MCF 10A (cell line): ENCODE measurements at regions not wholly inside any gene's neighbourhood (a gene's known extent, or its start where the extent isn't known, plus 50 kb on each side); places are given as distances from the start of the nearest gene placed in this dataset.

Experiments used
- BruUV-seq: library from RNA; stranded (reverse); fragments of 400-500 nt; replicated peaks from 2 replicates; lab custom pipeline; 2021; lab: Mats Ljungman, UMichigan
- CTCF ChIA-PET: fragments of 300-600 bp; sonication (Branson Sonifier 250); formaldehyde crosslinking; extraction: SDS; loops from one replicate; lab custom pipeline; 2021; ENCODE audit warnings: antibody characterized with exemption, inconsistent platforms; lab: Yijun Ruan, JAX
- POLR2A ChIA-PET: fragments of 300-600, 350-650 bp; sonication (Branson Sonifier 250); formaldehyde crosslinking; extraction: SDS; loops from one replicate; lab custom pipeline; 2020; ENCODE audit warnings: antibody characterized with exemption, inconsistent platforms; lab: Yijun Ruan, JAX
- DNase-seq: peaks from one replicate; pipeline ENCODE4 v3.0.0-alpha.2; 2018; ENCODE audit not compliant: unreplicated experiment
- H3K27ac Mint-ChIP-seq: one replicate; pipeline ENCODE4 v1.8.0; 2022; ENCODE audit warnings: mild to moderate bottlenecking, low read depth, mixed read lengths; ENCODE audit not compliant: unreplicated experiment
- H3K27me3 Mint-ChIP-seq: one replicate; pipeline ENCODE4 v1.8.0; 2022; ENCODE audit warnings: mixed read lengths; ENCODE audit not compliant: insufficient read depth, unreplicated experiment
- H3K36me3 Mint-ChIP-seq: one replicate; pipeline ENCODE4 v1.8.0; 2022; ENCODE audit warnings: mild to moderate bottlenecking, moderate library complexity, mixed read lengths; ENCODE audit not compliant: insufficient read depth, unreplicated experiment
- H3K4me1 Mint-ChIP-seq: one replicate; pipeline ENCODE4 v1.8.0; 2022; ENCODE audit warnings: mixed read lengths; ENCODE audit not compliant: insufficient read depth, unreplicated experiment
- H3K4me3 Mint-ChIP-seq: one replicate; pipeline ENCODE4 v1.8.0; 2022; ENCODE audit warnings: mild to moderate bottlenecking, moderate library complexity, mixed read lengths; ENCODE audit not compliant: unreplicated experiment
- H3K9me3 Mint-ChIP-seq: one replicate; pipeline ENCODE4 v1.8.0; 2022; ENCODE audit warnings: mixed read lengths; ENCODE audit not compliant: unreplicated experiment
- intact Hi-C: fragments of 100-400 bp; cut with micrococcal nuclease; formaldehyde crosslinking; loops from 2 replicates; pipeline ENCODE4 v1.14.1; 2022
- TF ChIP-seq, protein P1 (sequence below): fragments of 200-600 bp; IDR thresholded peaks from one replicate; pipeline ENCODE4 v1.8.0; 2022; ENCODE audit warnings: antibody characterized with exemption, mild to moderate bottlenecking; ENCODE audit not compliant: unreplicated experiment

DNA sequence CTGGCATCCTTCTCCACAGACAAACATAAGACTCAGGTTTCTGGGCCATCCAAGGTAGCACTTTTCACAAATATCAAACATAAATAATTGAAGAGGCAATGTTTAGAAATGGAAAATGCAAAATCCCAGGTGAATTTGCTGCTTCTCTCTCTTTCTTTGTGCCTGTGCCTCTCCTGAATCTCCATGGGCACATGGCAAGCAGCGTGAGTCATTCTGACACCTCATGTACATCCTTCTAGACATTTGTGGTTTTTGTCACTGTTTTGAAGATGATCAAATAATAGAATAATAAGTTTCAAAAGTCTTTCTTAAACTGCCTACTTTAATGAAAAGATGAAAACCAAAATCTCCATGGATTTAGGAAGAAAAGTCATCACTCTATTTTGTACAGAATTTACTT, 60.3 kb upstream of the RAB11FIP2 start:
- Mint-ChIP-seq H3K9me3 (no peaks in the 10 kb centered on the region), H3K4me3 (no peak overlapping the region), H3K27me3 (no peaks in the 10 kb centered on the region), H3K4me1 (no peaks in the 10 kb centered on the region), H3K27ac (no peak overlapping the region), H3K36me3 (no peaks in the 10 kb centered on the region)
- ChIA-PET CTCF (interaction anchor here (0.6 to 3.0 kb wide), 6 partner anchors 13 to 1280 kb away, joined by 3 to 12 read pairs (median 4); no protein-coding TSS in a partner anchor), POLR2A (no interaction called here)
- BruUV-seq = no TSS peak
- TF ChIP-seq, protein P1, sequence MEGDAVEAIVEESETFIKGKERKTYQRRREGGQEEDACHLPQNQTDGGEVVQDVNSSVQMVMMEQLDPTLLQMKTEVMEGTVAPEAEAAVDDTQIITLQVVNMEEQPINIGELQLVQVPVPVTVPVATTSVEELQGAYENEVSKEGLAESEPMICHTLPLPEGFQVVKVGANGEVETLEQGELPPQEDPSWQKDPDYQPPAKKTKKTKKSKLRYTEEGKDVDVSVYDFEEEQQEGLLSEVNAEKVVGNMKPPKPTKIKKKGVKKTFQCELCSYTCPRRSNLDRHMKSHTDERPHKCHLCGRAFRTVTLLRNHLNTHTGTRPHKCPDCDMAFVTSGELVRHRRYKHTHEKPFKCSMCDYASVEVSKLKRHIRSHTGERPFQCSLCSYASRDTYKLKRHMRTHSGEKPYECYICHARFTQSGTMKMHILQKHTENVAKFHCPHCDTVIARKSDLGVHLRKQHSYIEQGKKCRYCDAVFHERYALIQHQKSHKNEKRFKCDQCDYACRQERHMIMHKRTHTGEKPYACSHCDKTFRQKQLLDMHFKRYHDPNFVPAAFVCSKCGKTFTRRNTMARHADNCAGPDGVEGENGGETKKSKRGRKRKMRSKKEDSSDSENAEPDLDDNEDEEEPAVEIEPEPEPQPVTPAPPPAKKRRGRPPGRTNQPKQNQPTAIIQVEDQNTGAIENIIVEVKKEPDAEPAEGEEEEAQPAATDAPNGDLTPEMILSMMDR = no peak
- intact Hi-C loops = loop anchor here (5.0 kb wide), 1 partner anchor 570 kb away; no protein-coding TSS in a partner anchor
- DNase-seq = peak; percentile 20

DNA sequence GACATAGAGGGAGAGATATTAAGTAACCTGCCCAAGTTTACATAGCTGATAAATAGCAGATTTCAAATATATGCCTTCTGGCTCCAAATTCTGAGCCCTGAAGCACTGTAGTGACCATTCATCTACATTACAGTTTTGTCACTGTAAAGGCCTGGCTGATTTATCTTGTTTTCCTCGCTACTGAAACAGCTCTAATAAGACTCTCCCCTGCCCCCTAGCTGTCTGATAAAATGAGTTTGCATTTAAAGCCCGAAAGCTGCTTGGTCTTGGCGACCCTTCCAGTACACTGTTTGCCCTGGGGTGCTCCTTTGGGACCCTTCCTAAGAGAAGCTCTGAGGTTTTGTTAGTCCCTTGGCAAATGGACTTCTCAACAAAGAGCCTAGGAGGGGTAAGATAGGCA, 59.7 kb upstream of the RAB11FIP2 start:
- Mint-ChIP-seq H3K9me3 (no peaks in the 10 kb centered on the region), H3K36me3 (no peaks in the 10 kb centered on the region)
- no TSS peak for BruUV-seq

DNA sequence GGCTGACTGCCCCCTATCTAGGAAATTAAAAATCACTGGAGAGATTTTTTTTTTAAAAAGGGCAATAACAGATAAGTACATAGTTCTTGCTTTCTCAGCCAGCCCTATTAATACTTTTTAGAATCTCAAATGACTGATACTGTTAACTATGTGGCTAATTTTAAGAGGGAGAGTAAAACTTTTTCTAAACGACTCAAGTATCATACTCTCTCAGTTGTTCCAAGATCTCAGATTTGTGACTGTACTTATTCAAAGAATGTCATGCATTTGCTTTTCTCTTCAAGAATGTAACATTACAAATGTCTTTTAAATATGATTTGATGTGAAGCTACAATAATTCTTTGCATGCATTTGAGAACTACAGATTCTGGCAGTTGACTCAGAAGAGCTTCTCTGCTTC, 55.4 kb upstream of the RAB11FIP2 start:
- H3K27ac Mint-ChIP-seq = no peak overlapping the region
- H3K4me1 Mint-ChIP-seq = no peaks in the 10 kb centered on the region
- no peaks in the 10 kb centered on the region for H3K36me3 Mint-ChIP-seq
- H3K9me3 Mint-ChIP-seq = no peaks in the 10 kb centered on the region
- no peaks in the 10 kb centered on the region for H3K27me3 Mint-ChIP-seq
- H3K4me3 Mint-ChIP-seq = no peak overlapping the region
- TF ChIP-seq, protein P1 = no peak
- no TSS peak for BruUV-seq
- ChIA-PET POLR2A (interaction anchor here (0.6 kb wide), 1 partner anchor 284 kb away, joined by 3 read pairs; no protein-coding TSS in a partner anchor), CTCF (interaction anchor here (0.9 kb wide), 1 partner anchor 25 kb away, joined by 4 read pairs; no protein-coding TSS in a partner anchor)
- DNase-seq = no peak
- intact Hi-C loops = no loop called here

More for the DNA sequence above, 59.7 kb upstream of the RAB11FIP2 start:
- intact Hi-C loops = loop anchor here (5.0 kb wide), 1 partner anchor 569 kb away; no protein-coding TSS in a partner anchor
- H3K27ac Mint-ChIP-seq = no peak overlapping the region
- no peaks in the 10 kb centered on the region for H3K27me3 Mint-ChIP-seq
- POLR2A ChIA-PET = no interaction called here
- CTCF ChIA-PET = interaction anchor here (0.5 to 3.0 kb wide), 14 partner anchors 13 to 1279 kb away, joined by 3 to 12 read pairs (median 4); no protein-coding TSS in a partner anchor
- H3K4me1 Mint-ChIP-seq = no peaks in the 10 kb centered on the region
- peak; percentile 49 for DNase-seq
- no peak overlapping the region for H3K4me3 Mint-ChIP-seq
- TF ChIP-seq, protein P1 = no peak

DNA sequence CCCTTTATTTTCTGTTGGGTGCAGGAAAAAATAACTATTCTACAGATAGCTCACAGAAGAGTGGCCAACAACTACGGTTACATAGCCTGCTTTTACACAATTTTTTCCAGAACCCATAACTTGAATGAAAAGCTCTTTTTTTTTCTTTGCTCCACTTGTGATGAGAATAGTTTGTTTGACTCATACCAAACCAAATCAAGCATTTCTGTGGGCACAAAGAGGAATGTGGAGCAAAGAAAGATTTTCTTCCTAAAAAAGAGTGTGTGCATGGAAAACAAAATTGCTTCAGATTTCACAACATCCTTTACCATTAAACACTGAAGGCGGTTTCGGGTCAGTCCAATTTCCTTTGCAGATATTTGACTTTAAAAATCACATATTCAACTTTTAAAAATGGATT, 54.8 kb upstream of the RAB11FIP2 start:
- BruUV-seq = no TSS peak
- Mint-ChIP-seq H3K9me3 (no peaks in the 10 kb centered on the region), H3K27me3 (no peaks in the 10 kb centered on the region), H3K27ac (no peak overlapping the region), H3K4me3 (no peak overlapping the region), H3K4me1 (no peaks in the 10 kb centered on the region), H3K36me3 (no peaks in the 10 kb centered on the region)
- TF ChIP-seq, protein P1 = no peak
- CTCF ChIA-PET = interaction anchor here (0.7 to 1.0 kb wide), 2 partner anchors 450 to 466 kb away, joined by 3 to 4 read pairs; no protein-coding TSS in a partner anchor
- POLR2A ChIA-PET = interaction anchor here (0.6 kb wide), 2 partner anchors 53 to 283 kb away, joined by 3 read pairs; no protein-coding TSS in a partner anchor
- intact Hi-C loops = no loop called here
- DNase-seq = no peak
